IPS-NIHi7 (cell line): ENCODE measurements at regions not wholly inside any gene's neighbourhood (a gene's known extent, or its start where the extent isn't known, plus 50 kb on each side); places are given as distances from the start of the nearest gene placed in this dataset.

Experiments used
- DNase-seq: peaks from one replicate; pipeline ENCODE4 v3.0.0; 2012; ENCODE audit warnings: mixed read lengths; ENCODE audit errors: extremely low spot score

GRCh38 chr3:150168698-150169097 is 198.0 kb upstream of the PFN2 start:
- DNase-seq = no peak

- DNase-seq = no peak
Observed at GRCh38 chr3:150165396-150166094, 194.8 kb upstream of the PFN2 start.

GRCh38 chr3:150161011-150161410 is 190.3 kb upstream of the PFN2 start:
- DNase-seq = no peak

GRCh38 chr3:150158943-150159625 is 188.4 kb upstream of the PFN2 start:
- DNase-seq = no peak

GRCh38 chr3:150152567-150152966 is 181.9 kb upstream of the PFN2 start:
- DNase-seq = no peak

GRCh38 chr3:150150633-150151032 is 179.9 kb upstream of the PFN2 start:
- no peak for DNase-seq

GRCh38 chr3:150149651-150150051 is 179.0 kb upstream of the PFN2 start:
- DNase-seq = no peak

GRCh38 chr3:150148227-150148626 is 177.5 kb upstream of the PFN2 start:
- no peak for DNase-seq

GRCh38 chr3:150147776-150148175 is 177.1 kb upstream of the PFN2 start:
- DNase-seq = no peak

GRCh38 chr3:150146991-150147761 is 176.5 kb upstream of the PFN2 start:
- no peak for DNase-seq

GRCh38 chr3:150145659-150146058 is 175.0 kb upstream of the PFN2 start:
- DNase-seq = no peak

- DNase-seq = no peak
Observed at GRCh38 chr3:150144191-150144708, 173.6 kb upstream of the PFN2 start.

GRCh38 chr3:150142936-150143335 is 172.2 kb upstream of the PFN2 start:
- DNase-seq = no peak

GRCh38 chr3:150141790-150142326 is 171.2 kb upstream of the PFN2 start:
- DNase-seq = no peak

- no peak for DNase-seq
Observed at GRCh38 chr3:150140614-150141321, 170.1 kb upstream of the PFN2 start.

- DNase-seq = no peak
Observed at GRCh38 chr3:150138824-150139223, 168.1 kb upstream of the PFN2 start.

- no peak for DNase-seq
Observed at GRCh38 chr3:150136242-150136641, 165.5 kb upstream of the PFN2 start.

GRCh38 chr3:150135287-150135721 is 164.6 kb upstream of the PFN2 start:
- DNase-seq = no peak

- no peak for DNase-seq
Observed at GRCh38 chr3:150133293-150133692, 162.6 kb upstream of the PFN2 start.

GRCh38 chr3:150132101-150132749 is 161.5 kb upstream of the PFN2 start:
- DNase-seq = no peak

GRCh38 chr3:150131663-150132062 is 161.0 kb upstream of the PFN2 start:
- no peak for DNase-seq
